ENCODE measurements at regions not wholly inside any gene's neighbourhood (a gene's known extent, or its start where the extent isn't known, plus 50 kb on each side); places are given as distances from the start of the nearest gene placed in this dataset.

DNA sequence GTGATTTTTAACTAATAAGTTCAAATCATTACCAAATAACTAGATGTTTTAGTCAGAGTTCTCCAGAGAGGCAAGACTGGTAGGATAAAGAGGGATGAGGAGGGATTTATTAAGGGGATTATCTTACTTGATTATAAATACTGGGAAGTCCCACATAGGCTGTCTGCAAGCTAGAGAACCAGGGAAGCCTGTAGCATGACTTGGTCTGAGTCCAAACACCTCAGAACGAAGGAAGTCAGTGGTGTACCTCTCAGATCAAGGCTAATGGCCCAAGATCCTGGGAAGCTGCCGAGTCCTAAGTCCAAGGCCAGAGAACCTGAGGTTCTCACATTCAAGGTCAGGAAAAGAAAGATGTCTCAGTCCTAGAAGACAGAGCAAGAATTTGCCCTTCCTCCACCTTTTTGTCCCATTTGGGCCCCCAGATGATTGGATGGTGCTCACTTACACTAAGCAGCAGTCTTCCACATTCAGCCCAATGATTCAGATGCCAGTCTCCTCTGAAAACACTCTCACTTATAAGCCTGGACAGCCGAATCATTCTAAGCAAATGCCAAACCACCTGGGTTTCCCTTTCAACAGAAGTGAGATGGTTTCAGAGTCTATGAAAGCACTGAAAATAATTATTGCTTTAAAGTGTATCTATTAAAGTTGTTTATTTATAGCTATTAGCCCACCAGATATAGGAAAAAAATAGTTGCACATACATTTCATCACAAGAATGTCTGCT is 1599.2 kb downstream of the OLFM4 start:
- Histone ChIP-seq H3K4me3 (ENCODE audit: extremely low read depth, insufficient read depth, low read length, poor library complexity, severe bottlenecking) (no peak overlapping the region), H3K36me3 (ENCODE audit: control insufficient read depth, insufficient read depth, low read length) (no peaks in the 10 kb centered on the region), H3K27ac (ENCODE audit: low read depth, low read length, severe bottlenecking) (no peak overlapping the region), H3K4me1 (ENCODE audit: control insufficient read depth, insufficient read depth, low read length, poor library complexity, severe bottlenecking) (no peaks in the 10 kb centered on the region), H3K9me3 (ENCODE audit: control insufficient read depth, low read length) (no peaks in the 10 kb centered on the region)
- 75 to 93% methylated on average over 2 of the region's 3 CpGs for WGBS, 2 experiments (ENCODE audit: insufficient coverage in 2 of 2)

DNA sequence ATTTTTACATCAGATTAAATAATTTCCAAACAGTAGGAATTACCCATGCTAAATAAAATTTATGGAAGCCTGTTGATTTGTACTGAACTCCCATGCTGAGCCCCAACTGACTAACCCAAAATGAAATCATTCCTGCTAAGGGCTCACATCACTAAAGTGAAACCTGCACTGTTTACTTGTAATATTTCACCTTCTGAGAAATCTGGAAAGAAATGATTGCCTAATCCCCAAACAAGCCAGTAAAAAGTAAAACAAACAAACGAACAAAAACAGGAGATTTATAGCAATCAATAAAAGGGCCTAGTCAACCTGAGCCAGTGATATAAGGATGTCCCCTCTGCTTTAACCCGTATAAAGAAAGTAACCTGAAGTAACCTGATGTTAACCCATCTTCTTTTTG is 1599.8 kb downstream of the OLFM4 start:
- Histone ChIP-seq H3K4me1 (ENCODE audit: control insufficient read depth, insufficient read depth, low read length, poor library complexity, severe bottlenecking) (no peaks in the 10 kb centered on the region), H3K27ac (ENCODE audit: low read depth, low read length, severe bottlenecking) (no peak overlapping the region), H3K9me3 (ENCODE audit: control insufficient read depth, low read length) (no peaks in the 10 kb centered on the region), H3K4me3 (ENCODE audit: extremely low read depth, insufficient read depth, low read length, poor library complexity, severe bottlenecking) (no peak overlapping the region), H3K36me3 (ENCODE audit: control insufficient read depth, insufficient read depth, low read length) (no peaks in the 10 kb centered on the region)
- WGBS, 2 experiments (ENCODE audit: insufficient coverage in 2 of 2) = 94% methylated on average over 2 of the region's 2 CpGs; no CpG with 5 or more reads in 1 of the 2 experiments

GRCh38 chr13:54633456-54633855 is 1604.8 kb downstream of the OLFM4 start:
- Histone ChIP-seq H3K36me3 (ENCODE audit: control insufficient read depth, insufficient read depth, low read length) (no peaks in the 10 kb centered on the region), H3K4me1 (ENCODE audit: control insufficient read depth, insufficient read depth, low read length, poor library complexity, severe bottlenecking) (no peaks in the 10 kb centered on the region), H3K27ac (ENCODE audit: low read depth, low read length, severe bottlenecking) (no peak overlapping the region), H3K4me3 (ENCODE audit: extremely low read depth, insufficient read depth, low read length, poor library complexity, severe bottlenecking) (no peak overlapping the region), H3K9me3 (ENCODE audit: control insufficient read depth, low read length) (no peaks in the 10 kb centered on the region)
- WGBS, 2 experiments (ENCODE audit: insufficient coverage in 2 of 2) = 82 to 88% methylated on average over 2 of the region's 5 CpGs

DNA sequence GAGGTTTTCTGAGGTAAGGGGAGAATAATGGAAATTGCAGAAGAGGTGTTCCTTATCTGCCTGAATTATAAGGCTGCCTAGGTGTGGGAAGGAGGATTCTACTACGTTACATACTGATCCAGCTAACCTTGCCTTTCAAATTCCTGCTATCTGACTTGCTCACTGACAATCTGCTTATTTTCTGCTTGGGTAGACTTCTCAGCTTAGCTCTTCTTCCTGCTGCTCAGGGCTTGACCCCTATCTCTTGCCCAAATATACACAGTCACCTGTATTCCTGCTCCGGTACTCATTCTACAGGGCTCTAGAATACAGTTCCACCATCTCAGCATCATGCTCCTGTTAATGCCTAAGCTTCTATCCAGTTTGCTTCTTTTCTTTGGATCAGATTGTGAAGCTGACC is 1607.6 kb downstream of the OLFM4 start:
- Histone ChIP-seq H3K9me3 (ENCODE audit: control insufficient read depth, low read length) (no peaks in the 10 kb centered on the region), H3K27ac (ENCODE audit: low read depth, low read length, severe bottlenecking) (no peak overlapping the region), H3K4me3 (ENCODE audit: extremely low read depth, insufficient read depth, low read length, poor library complexity, severe bottlenecking) (no peak overlapping the region), H3K4me1 (ENCODE audit: control insufficient read depth, insufficient read depth, low read length, poor library complexity, severe bottlenecking) (no peaks in the 10 kb centered on the region), H3K36me3 (ENCODE audit: control insufficient read depth, insufficient read depth, low read length) (no peaks in the 10 kb centered on the region)
- WGBS, 2 experiments (ENCODE audit: insufficient coverage in 2 of 2) = 90 to 100% methylated on average over 2 of the region's 2 CpGs

DNA sequence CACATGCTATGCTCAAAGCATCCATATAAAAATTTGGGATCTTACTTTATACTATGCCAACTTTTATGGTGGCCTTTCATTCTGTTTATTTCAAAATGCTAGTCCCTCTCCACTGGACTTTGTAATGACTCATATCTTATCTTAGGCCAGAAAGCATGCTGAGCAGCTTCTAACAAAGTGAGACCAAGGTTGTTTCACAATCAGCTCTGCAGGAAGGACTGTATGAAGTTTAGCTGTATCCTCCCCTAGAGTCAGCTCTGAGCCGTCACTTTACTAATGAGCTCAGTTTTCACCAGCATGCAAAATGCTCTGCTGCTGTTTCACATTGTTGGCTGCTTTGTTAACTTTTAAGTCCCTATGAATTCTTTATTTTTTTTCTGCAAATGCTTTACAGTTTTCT is 1608.8 kb downstream of the OLFM4 start:
- WGBS, 2 experiments (ENCODE audit: insufficient coverage in 2 of 2) = 0% methylated on average over 1 of the region's 1 CpG
- Histone ChIP-seq H3K36me3 (ENCODE audit: control insufficient read depth, insufficient read depth, low read length) (no peaks in the 10 kb centered on the region), H3K9me3 (ENCODE audit: control insufficient read depth, low read length) (no peaks in the 10 kb centered on the region), H3K27ac (ENCODE audit: low read depth, low read length, severe bottlenecking) (no peak overlapping the region), H3K4me3 (ENCODE audit: extremely low read depth, insufficient read depth, low read length, poor library complexity, severe bottlenecking) (no peak overlapping the region), H3K4me1 (ENCODE audit: control insufficient read depth, insufficient read depth, low read length, poor library complexity, severe bottlenecking) (no peaks in the 10 kb centered on the region)

DNA sequence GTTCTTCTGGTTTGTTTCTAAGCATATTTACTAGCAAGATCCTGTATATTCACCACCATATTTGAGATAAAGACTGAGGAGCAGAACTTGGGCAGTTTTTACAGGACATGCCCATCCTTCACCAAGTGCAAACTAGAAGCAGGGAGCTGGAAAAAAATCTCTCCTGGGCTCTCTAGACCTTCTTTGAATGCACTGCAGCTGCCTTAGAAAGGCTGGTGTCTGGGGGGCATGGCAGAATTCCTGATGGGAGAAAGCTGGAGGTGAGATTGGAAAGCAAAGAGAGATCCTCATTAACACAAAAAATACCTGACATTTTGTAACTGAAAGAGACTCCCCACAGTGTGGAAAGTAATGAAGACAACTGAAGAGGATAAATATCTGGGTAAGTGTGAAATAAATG is 1612.1 kb downstream of the OLFM4 start:
- H3K36me3 ChIP-seq (ENCODE audit: control insufficient read depth, insufficient read depth, low read length) = no peaks in the 10 kb centered on the region
- no peak overlapping the region for H3K4me3 ChIP-seq (ENCODE audit: extremely low read depth, insufficient read depth, low read length, poor library complexity, severe bottlenecking)
- H3K27ac ChIP-seq (ENCODE audit: low read depth, low read length, severe bottlenecking) = no peak overlapping the region
- H3K4me1 ChIP-seq (ENCODE audit: control insufficient read depth, insufficient read depth, low read length, poor library complexity, severe bottlenecking) = no peaks in the 10 kb centered on the region
- H3K9me3 ChIP-seq (ENCODE audit: control insufficient read depth, low read length) = no peaks in the 10 kb centered on the region

GRCh38 chr13:54643863-54644262 is 1615.2 kb downstream of the OLFM4 start:
- no peaks in the 10 kb centered on the region for H3K4me1 ChIP-seq (ENCODE audit: control insufficient read depth, insufficient read depth, low read length, poor library complexity, severe bottlenecking)
- no peaks in the 10 kb centered on the region for H3K36me3 ChIP-seq (ENCODE audit: control insufficient read depth, insufficient read depth, low read length)
- H3K4me3 ChIP-seq (ENCODE audit: extremely low read depth, insufficient read depth, low read length, poor library complexity, severe bottlenecking) = no peak overlapping the region
- no peak overlapping the region for H3K27ac ChIP-seq (ENCODE audit: low read depth, low read length, severe bottlenecking)
- H3K9me3 ChIP-seq (ENCODE audit: control insufficient read depth, low read length) = no peaks in the 10 kb centered on the region

- Histone ChIP-seq H3K4me3 (ENCODE audit: extremely low read depth, insufficient read depth, low read length, poor library complexity, severe bottlenecking) (no peak overlapping the region), H3K4me1 (ENCODE audit: control insufficient read depth, insufficient read depth, low read length, poor library complexity, severe bottlenecking) (no peaks in the 10 kb centered on the region), H3K27ac (ENCODE audit: low read depth, low read length, severe bottlenecking) (no peak overlapping the region), H3K36me3 (ENCODE audit: control insufficient read depth, insufficient read depth, low read length) (no peaks in the 10 kb centered on the region), H3K9me3 (ENCODE audit: control insufficient read depth, low read length) (no peaks in the 10 kb centered on the region)
Measured at GRCh38 chr13:54647275-54647674, 1618.7 kb downstream of the OLFM4 start.

DNA sequence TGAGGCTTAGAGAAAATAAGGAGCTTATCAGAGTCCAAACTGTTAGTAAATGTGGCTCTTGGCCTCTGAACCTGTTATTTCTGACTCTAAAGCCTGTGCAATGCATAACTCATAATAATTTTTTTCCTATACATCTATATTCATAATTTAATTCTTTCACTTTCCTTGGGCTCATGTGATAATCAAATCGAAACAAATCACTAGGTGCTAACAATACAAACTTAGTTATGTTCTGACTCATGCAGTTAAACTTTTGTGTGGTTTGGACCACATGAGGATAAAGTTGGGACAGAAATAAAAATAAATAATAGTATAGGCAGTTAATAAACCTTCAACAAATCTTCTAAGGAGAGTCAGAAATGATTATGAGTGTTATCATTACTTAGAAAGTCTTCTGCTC is 1629.0 kb downstream of the OLFM4 start:
- no peaks in the 10 kb centered on the region for H3K36me3 ChIP-seq (ENCODE audit: control insufficient read depth, insufficient read depth, low read length)
- no CpG with 5 or more reads among the region's 1 CpG for WGBS, 2 experiments (ENCODE audit: insufficient coverage in 2 of 2)

DNA sequence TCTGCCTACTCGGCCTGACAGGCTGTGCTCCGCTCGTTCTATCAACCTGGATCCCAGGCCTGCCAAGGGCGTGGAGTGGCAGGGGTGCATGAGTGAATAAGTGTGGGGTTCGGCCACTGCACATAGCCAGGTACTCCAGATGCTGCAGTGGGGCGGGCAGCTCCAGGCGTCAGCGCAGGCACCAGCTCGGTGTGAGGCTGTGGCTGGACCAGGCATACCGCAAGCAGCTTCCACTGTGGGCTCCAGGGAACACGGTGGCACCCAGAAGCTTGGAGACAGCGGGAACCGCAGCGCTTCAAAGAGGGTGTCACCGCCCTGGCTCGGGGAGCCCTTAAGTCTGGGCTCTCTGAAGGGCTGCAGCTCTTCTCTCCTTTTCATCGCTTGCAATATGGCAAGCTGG is 1630.2 kb downstream of the OLFM4 start:
- Histone ChIP-seq H3K4me3 (ENCODE audit: extremely low read depth, insufficient read depth, low read length, poor library complexity, severe bottlenecking) (no peak overlapping the region), H3K27ac (ENCODE audit: low read depth, low read length, severe bottlenecking) (no peak overlapping the region), H3K4me1 (ENCODE audit: control insufficient read depth, insufficient read depth, low read length, poor library complexity, severe bottlenecking) (no peaks in the 10 kb centered on the region), H3K9me3 (ENCODE audit: control insufficient read depth, low read length) (no peaks in the 10 kb centered on the region), H3K36me3 (ENCODE audit: control insufficient read depth, insufficient read depth, low read length) (no peaks in the 10 kb centered on the region)
- WGBS, 2 experiments (ENCODE audit: insufficient coverage in 2 of 2) = 90 to 98% methylated on average over 14 to 17 of the region's 17 CpGs

More for the DNA sequence above, 1629.0 kb downstream of the OLFM4 start:
- Histone ChIP-seq H3K27ac (ENCODE audit: low read depth, low read length, severe bottlenecking) (no peak overlapping the region), H3K4me3 (ENCODE audit: extremely low read depth, insufficient read depth, low read length, poor library complexity, severe bottlenecking) (no peak overlapping the region), H3K4me1 (ENCODE audit: control insufficient read depth, insufficient read depth, low read length, poor library complexity, severe bottlenecking) (no peaks in the 10 kb centered on the region), H3K9me3 (ENCODE audit: control insufficient read depth, low read length) (no peaks in the 10 kb centered on the region)

DNA sequence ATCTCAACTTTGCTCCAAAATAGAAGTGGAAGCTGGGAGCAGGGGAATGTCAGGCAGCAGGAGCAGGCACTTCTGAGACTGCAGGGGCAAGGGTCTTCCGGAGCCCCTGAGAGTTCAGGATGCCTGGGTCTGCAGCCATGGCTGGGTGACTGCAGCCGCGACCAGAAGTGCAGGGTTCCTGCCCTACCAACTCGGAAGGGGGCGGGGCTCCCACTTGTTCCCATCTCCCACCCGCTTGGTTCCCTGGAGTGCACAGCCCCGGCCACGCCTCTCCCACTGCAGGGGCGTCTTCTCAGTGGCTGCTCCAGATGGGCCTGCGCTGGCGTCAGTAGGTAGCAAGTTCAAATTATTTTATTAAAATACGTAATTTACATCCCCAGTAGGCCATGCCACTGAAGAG is 1631.7 kb downstream of the OLFM4 start:
- H3K9me3 ChIP-seq (ENCODE audit: control insufficient read depth, low read length) = no peaks in the 10 kb centered on the region
- WGBS, 2 experiments (ENCODE audit: insufficient coverage in 2 of 2) = 87 to 94% methylated on average over 5 to 8 of the region's 12 CpGs
- H3K36me3 ChIP-seq (ENCODE audit: control insufficient read depth, insufficient read depth, low read length) = no peaks in the 10 kb centered on the region
- no peak overlapping the region for H3K4me3 ChIP-seq (ENCODE audit: extremely low read depth, insufficient read depth, low read length, poor library complexity, severe bottlenecking)
- no peaks in the 10 kb centered on the region for H3K4me1 ChIP-seq (ENCODE audit: control insufficient read depth, insufficient read depth, low read length, poor library complexity, severe bottlenecking)
- no peak overlapping the region for H3K27ac ChIP-seq (ENCODE audit: low read depth, low read length, severe bottlenecking)

All from mesodermal cell (in vitro differentiated cells).